Colonic mucosa (tissue), 4 donors: ENCODE measurements at regions not wholly inside any gene's neighbourhood (a gene's known extent, or its start where the extent isn't known, plus 50 kb on each side); places are given as distances from the start of the nearest gene placed in this dataset.

Experiments
- DNase-seq: peaks from one replicate; pipeline ENCODE4 v3.0.0-alpha.2; 2020
- H3K27ac ChIP-seq: fragments of 200-600 bp; one replicate; pipeline ENCODE4 v1.8.0; 2021
- H3K27me3 ChIP-seq: fragments of 200-600 bp; one replicate; pipeline ENCODE4 v1.8.0; 2021
- H3K36me3 ChIP-seq: fragments of 200-600 bp; one replicate; pipeline ENCODE4 v1.8.0; 2021
- H3K4me1 ChIP-seq: fragments of 200-600 bp; one replicate; pipeline ENCODE4 v1.8.0; 2021; ENCODE audit warnings: mild to moderate bottlenecking
- H3K4me3 ChIP-seq: fragments of 200-600 bp; one replicate; pipeline ENCODE4 v1.8.0; 2021
- H3K9ac ChIP-seq, 2 donors: one replicate each; pipeline ENCODE4 v1.7.0; 2013; ENCODE audit warnings: control low read depth in 2 of 2, low read depth in 2 of 2, low read length in 2 of 2
- H3K9me3 ChIP-seq: fragments of 200-600 bp; one replicate; pipeline ENCODE4 v1.8.0; 2021
- intact Hi-C: fragments of 100-400 bp; cut with DNase I; formaldehyde crosslinking; loops from one replicate; pipeline ENCODE4 v1.14.1; 2022
- TF ChIP-seq, protein P1 (sequence below): fragments of 200-600 bp; IDR thresholded peaks from one replicate; pipeline ENCODE4 v1.8.0; 2022; ENCODE audit warnings: antibody characterized with exemption, mild to moderate bottlenecking
- donor health status: healthy.
- donor health status: DM: no; HTN: no; CAD: no.
- donor health status: DM: no; HTN: no; CAD: no.

DNA sequence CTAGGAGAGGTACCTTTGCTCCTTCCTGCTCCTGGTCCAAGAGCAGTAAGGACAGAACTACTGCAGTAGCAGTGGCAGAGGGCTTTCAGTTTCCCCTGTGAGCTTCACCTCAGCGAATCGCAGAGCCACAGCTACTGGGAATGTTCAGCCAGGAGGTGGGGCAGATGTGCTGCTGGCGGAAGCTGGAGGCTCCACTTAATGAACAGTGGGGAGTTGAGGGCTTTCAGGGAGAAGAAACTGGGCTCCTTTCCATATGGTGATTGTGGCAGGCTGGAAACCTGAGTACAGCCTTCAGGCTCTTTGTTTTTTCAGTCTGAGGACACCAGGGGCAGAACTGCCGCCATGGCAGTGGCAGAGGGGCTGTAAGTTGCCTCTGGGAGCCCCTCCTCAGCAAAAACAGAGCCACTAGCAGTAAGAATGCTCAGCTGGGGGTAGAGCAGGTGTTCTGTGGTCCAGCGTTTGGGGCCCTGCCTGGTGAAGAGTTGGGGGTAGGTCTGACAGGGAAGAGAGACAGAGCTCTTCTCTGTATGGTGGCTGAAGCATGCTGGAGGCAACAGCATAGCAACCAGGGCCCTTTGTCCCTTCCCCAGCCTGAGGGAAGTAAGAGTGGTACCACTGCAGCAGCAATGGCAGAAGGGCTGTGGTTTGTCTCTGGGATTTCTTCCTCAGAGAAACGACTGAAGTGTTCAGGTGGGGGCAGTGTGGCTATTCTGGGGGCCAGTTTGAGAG lies 106.0 kb upstream of the GRXCR1 start:
- H3K4me1 ChIP-seq, result no peaks in the 10 kb centered on the region
- H3K9me3 ChIP-seq, result no peaks in the 10 kb centered on the region
- no peak overlapping the region for H3K4me3 ChIP-seq
- H3K27ac ChIP-seq, result no peak overlapping the region
- no peaks in the 10 kb centered on the region for H3K27me3 ChIP-seq
- intact Hi-C loops, result no loop called here
- H3K36me3 ChIP-seq, result no peaks in the 10 kb centered on the region
- DNase-seq, result no peak
- TF ChIP-seq, protein P1, sequence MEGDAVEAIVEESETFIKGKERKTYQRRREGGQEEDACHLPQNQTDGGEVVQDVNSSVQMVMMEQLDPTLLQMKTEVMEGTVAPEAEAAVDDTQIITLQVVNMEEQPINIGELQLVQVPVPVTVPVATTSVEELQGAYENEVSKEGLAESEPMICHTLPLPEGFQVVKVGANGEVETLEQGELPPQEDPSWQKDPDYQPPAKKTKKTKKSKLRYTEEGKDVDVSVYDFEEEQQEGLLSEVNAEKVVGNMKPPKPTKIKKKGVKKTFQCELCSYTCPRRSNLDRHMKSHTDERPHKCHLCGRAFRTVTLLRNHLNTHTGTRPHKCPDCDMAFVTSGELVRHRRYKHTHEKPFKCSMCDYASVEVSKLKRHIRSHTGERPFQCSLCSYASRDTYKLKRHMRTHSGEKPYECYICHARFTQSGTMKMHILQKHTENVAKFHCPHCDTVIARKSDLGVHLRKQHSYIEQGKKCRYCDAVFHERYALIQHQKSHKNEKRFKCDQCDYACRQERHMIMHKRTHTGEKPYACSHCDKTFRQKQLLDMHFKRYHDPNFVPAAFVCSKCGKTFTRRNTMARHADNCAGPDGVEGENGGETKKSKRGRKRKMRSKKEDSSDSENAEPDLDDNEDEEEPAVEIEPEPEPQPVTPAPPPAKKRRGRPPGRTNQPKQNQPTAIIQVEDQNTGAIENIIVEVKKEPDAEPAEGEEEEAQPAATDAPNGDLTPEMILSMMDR, result no peak
- H3K9ac ChIP-seq, result no peak overlapping the region

DNA sequence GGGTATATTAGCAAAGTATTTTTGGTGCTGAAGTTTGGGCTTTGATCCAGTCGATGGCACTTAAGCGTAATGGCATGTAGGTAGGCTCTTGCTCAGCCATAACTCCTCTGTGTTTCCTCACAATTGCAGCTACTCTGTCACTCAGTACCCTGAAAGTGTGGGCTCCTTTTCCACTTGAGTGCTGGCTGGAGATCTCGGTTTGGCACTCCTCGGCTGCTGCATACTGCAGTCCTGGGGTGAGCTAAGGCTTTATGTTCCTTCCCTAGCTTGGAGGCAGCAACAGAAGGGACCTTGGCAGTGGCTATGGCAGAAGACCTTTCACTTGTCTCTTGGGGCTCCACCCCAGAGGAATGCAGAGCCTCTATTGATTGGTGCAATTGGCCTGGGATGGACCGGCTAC lies 106.7 kb upstream of the GRXCR1 start:
- Histone ChIP-seq H3K4me1 (no peaks in the 10 kb centered on the region), H3K4me3 (no peak overlapping the region), H3K9ac (no peak overlapping the region), H3K36me3 (no peaks in the 10 kb centered on the region), H3K27ac (no peak overlapping the region), H3K9me3 (no peaks in the 10 kb centered on the region), H3K27me3 (no peaks in the 10 kb centered on the region)
- intact Hi-C loops, result no loop called here
- TF ChIP-seq, protein P1, result no peak
- no peak for DNase-seq

DNA sequence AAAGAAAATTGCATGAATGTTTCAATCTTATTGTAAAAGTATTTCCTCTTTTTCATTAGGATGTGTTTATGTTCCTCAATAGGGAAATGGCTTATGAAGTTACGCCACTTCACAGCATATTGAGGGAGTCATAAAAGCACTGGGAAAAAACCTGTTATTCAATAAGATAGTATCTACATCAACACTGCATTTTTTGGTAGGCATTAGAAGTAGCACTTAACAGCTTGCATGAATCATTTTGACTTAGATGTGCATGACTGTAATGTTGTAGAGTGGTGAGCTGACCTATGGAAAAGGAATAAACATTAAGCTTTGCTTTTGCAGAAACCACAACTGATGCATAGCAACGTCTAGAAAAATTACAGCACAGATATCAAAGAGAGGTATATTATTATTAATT lies 111.2 kb upstream of the GRXCR1 start:
- Histone ChIP-seq H3K27me3 (no peaks in the 10 kb centered on the region), H3K4me1 (no peaks in the 10 kb centered on the region), H3K27ac (no peak overlapping the region), H3K9me3 (no peaks in the 10 kb centered on the region), H3K9ac (no peak overlapping the region), H3K4me3 (no peak overlapping the region), H3K36me3 (no peaks in the 10 kb centered on the region)
- intact Hi-C loops, result no loop called here
- no peak for DNase-seq
- TF ChIP-seq, protein P1, result no peak

DNA sequence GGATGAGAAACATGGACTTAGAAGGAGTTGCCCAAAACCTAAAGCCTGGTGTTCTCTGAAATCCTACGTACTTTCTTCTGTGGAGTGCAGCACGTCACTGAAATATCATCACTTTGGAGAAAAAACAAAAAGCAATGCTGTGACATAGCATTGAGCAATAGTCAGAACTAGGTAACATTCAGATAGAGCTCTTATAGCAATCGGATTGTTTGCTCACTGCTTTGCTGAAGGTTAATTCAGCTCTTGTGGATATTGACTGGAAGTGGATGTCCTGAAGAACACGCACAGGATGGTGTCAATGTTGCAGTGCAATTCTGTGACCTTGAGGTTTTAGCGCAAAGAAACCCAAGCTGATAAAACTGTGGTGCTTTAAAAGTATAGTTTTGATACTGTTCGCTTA lies 114.2 kb upstream of the GRXCR1 start:
- no peak overlapping the region for H3K4me3 ChIP-seq
- no peak overlapping the region for H3K27ac ChIP-seq
- TF ChIP-seq, protein P1, result no peak
- no peak overlapping the region for H3K9ac ChIP-seq
- DNase-seq, result no peak
- no peaks in the 10 kb centered on the region for H3K36me3 ChIP-seq
- H3K4me1 ChIP-seq, result no peaks in the 10 kb centered on the region
- H3K27me3 ChIP-seq, result no peaks in the 10 kb centered on the region
- no peaks in the 10 kb centered on the region for H3K9me3 ChIP-seq
- intact Hi-C loops, result no loop called here

DNA sequence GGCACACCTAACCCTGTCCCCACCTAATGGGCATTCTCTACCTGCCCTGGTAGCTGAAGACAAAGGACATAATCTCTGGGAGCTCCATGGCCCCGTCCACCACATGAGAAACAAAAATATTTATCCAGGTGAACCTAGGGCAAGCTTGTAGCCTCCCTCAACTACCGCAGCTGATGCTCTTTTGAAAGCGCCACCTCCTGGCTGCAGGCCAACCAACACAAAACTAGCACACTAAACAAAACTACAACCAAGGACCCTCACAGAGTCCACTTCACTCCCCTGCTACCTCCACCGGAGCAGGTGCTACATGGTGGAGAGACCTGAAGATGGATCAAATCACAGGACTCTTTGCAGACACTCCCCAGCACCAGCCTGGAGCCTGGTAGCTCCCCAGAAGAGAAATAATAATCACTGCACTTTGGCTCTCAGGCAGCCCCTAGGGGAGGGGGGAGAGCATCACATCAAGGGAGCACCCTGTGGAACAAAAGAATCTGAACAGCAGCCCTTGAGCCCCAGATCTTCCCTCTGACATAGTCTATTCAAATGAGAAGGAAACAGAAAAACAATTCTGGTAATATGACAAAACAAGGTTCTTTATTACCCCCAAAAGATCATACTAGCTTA lies 111.3 kb upstream of the ATP8A1 start:
- no peak overlapping the region for H3K9ac ChIP-seq
- no peak overlapping the region for H3K4me3 ChIP-seq
- no peaks in the 10 kb centered on the region for H3K4me1 ChIP-seq
- H3K27me3 ChIP-seq, result no peaks in the 10 kb centered on the region
- DNase-seq, result no peak
- H3K36me3 ChIP-seq, result no peaks in the 10 kb centered on the region
- no peak overlapping the region for H3K27ac ChIP-seq
- H3K9me3 ChIP-seq, result no peaks in the 10 kb centered on the region
- intact Hi-C loops, result no loop called here
- TF ChIP-seq, protein P1, result no peak
